GM18519 (cell line): ENCODE measurements at regions not wholly inside any gene's neighbourhood (a gene's known extent, or its start where the extent isn't known, plus 50 kb on each side); places are given as distances from the start of the nearest gene placed in this dataset.

Experiments used
- ATAC-seq: cut with Tn5 transposase; IDR thresholded peaks from one replicate; pipeline ENCODE4 v1.9.1; 2021; ENCODE audit warnings: mild to moderate bottlenecking, moderate library complexity; ENCODE audit not compliant: unreplicated experiment, low FRiP score

DNA sequence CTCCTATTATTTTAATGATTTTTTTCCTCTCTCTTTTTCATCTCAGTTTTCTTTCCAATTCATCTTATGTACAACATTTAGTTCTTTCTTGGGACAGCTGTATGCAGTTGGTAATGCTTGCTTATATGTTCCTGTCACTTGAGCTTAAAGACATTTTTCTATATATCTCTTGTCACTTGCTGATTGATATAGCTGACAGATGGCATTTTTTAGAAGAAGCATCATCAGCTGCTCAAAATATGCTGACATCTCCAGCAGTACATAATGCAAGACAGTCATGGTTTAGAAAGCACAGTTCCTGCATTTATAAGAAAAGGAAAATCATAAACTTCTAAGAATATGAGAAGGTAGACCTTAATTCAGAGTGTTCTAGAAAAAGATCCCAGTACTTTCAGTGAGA, 56.5 kb downstream of the DCAF8L1 start:
- ATAC-seq, result no peak

DNA sequence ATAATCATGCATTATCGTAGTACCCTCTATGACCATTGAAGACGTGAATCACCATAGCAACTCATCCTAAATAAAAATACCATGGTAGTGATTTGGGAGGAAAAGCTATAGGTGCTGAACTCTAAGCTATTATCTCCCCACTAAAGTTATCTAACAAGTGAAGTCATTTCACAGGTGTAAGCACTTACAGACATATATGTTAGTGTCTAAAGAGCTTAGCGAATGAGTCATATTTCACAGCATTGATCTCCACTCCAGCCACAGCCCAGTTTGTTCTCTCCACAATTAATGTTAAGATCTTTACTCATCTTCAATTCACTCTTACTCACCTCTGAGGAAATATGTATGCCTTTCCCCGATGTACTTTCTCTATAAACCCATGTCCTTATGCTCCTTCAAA, 57.0 kb downstream of the DCAF8L1 start:
- no peak for ATAC-seq

DNA sequence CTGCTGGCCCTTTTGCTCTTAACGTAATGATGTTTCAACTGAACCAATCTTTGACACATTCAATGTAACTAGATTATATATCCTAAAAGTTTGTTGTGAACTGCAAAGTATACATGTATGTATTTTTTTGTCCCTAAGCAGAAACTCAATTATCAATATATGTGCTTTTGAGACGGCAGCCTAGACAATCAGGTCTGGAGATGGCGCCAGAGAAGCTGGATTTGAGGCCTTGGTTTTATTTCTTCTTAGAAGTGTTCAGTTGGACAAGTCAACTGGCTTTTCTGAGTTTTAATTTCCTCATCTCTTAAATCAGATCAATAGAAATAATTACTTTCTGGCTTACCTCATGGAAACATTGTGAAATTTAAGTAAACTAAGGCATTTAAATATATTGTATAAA, 62.5 kb downstream of the DCAF8L1 start:
- ATAC-seq, result no peak

GRCh38 chrX:27917713-27918500, 63.3 kb downstream of the DCAF8L1 start:
- no peak for ATAC-seq

DNA sequence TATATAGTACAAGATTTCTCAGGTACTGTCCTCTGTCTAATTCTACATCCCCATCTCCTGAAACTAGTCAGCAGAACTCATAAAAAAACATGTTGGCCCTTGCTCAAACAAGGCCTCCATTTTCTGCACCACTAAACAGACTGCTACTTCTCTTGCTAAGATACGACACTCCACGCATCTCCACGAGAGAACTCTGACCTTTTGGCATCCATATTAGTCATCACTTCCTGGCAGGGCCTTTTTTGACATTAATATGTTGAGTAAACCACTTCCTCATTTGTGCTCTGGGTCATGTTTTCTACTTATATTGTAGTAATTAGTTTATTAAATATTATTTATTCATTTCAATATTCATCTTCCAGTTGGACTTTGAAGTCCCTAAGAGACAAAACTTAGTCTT, 65.6 kb downstream of the DCAF8L1 start:
- peak; percentile 76 for ATAC-seq

DNA sequence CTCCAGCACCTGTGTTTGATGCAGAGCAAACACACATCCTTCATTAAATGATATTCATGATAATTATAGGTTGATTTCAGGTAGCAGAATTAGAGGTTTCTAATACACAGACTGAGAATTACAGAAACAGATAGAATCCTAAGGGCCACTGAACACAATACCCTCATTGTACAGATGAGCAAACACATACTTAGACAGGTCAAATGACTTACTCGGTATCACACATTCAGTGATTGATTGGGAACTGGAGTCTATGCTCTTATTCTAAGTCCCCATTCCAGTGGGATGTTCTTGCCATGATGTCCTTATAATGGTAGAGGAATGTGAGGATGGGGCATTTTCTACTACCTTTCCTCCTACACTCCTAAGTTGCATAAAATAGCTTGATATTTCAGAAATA, 70.8 kb downstream of the DCAF8L1 start:
- no peak for ATAC-seq

GRCh38 chrX:27903960-27904359, 77.3 kb downstream of the DCAF8L1 start:
- ATAC-seq, result no peak

GRCh38 chrX:27893871-27894270, 86.1 kb downstream of the MAGEB10 start:
- ATAC-seq, result no peak

DNA sequence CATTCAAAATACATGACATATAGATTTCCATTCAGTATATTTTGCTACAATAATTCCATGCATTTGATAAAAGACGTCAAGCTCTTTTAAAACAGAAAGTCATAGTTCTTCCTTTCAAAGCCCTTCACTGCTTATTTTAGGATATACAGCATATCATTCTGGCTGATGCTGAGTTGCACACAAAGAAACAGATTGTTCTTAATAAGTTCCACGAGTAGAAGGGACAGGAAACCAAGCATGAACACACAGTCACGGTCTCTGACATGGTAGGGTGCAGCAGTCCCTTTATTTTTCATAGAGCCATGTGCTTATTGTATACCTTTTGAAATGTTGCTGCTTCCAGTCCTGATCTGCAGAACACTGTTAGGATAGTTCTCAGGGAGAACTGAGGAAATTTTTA, 85.4 kb downstream of the MAGEB10 start:
- no peak for ATAC-seq

DNA sequence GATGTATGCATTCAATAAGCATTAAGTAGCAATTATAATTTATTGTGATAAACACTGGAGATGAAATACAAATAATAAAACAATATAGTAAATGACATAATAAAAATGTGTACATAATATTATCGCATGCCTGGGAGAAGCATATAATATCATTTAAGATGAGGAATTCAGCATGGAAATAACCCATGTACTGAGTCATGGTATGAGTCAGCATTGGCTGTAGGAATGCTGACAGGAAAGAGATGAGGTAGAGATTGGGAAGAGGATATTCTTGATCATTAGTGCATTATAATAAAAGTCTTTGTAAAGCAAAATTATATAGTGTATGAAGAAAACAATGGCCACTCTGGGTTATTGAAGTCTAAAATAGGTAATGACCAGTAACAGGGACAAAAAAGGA, 82.8 kb downstream of the MAGEB10 start:
- no peak for ATAC-seq

- ATAC-seq, result no peak
These were observed 82.1 kb downstream of the MAGEB10 start for GRCh38 chrX:27889878-27890277.

DNA sequence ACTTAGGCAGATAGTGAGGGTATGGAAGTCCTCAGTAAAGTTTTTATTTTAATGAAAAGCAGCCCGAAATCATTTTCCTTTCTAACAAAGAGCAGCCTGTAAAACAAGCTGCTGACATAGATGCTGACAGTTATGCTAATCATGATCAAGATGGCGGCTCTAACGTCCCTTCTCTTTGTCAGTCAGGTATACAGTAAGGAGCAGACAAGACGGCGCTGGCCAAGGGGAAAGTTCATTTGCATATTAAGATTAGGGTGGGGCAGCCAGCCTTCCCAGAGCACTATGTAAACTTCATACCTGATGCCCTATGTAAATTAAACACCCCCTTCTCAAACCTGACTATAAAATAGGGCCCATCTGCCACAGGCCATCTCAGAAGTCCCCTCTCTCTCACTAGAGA, 76.9 kb downstream of the MAGEB10 start:
- no peak for ATAC-seq

DNA sequence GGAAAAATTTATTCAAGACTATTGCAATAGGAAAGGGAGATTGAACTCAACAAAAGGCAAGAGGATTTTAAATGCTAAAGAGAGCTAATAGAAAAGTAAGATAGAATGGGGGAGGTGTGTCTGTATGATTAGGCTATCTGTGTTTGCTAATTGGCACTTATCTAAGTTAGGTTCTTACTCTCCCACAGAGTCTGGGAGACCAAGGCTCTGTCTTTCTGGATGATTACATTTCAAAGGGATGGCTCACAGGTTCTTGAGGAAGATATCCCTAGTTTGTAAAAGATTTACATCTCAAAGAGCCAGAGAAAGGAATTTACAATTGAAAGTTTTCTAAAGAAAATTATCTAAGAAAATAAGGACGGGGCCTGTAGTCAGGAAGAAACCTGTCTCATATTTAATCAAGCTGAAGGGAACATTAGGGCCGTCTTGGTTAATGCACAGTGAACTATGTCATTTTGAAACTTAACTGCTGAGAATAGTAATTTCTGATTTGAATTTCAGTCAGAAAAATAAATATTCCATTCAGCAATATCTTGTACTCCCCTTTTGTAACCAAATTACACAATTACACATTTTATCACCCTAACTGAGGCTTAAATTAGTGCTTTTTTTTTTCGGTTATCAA, 75.8 kb downstream of the MAGEB10 start:
- ATAC-seq, result no peak

GRCh38 chrX:27882695-27883094, 74.9 kb downstream of the MAGEB10 start:
- no peak for ATAC-seq

- ATAC-seq, result no peak
These were observed 71.1 kb downstream of the MAGEB10 start for GRCh38 chrX:27878862-27879261.
